ENCODE measurements at regions not wholly inside any gene's neighbourhood (a gene's known extent, or its start where the extent isn't known, plus 50 kb on each side); places are given as distances from the start of the nearest gene placed in this dataset.

DNA sequence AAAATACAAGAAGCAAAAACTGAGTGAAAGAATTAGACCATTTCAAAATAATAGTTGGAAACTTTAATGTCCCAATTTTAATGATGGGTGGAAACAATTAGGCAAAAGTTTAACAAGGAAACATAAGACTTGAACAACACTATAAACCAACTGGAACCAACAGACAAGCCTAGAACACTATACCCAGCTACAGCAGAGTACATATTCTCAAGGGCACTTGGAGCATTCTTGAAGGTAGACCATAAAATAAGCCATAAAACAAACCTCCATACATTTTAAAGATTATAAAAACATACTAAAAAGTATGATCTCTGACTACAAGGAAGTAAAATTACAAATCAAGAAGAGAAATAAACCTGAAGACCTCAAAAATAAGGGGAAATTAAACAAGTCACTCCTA, 616.7 kb downstream of the SUCLG1 start:
- Histone ChIP-seq H3K4me3 (no peak overlapping the region), H3K36me3 (no peaks in the 10 kb centered on the region), H3K4me1 (no peaks in the 10 kb centered on the region), H3K27ac (no peak overlapping the region), H3K27me3 (ENCODE audit: low read depth) (no peaks in the 10 kb centered on the region), H3K9me3 (no peaks in the 10 kb centered on the region)
- DNase-seq (no peak), ATAC-seq (no peak)
- intact Hi-C loops (cut with DNase I): no loop called here
- TF ChIP-seq, protein P1, sequence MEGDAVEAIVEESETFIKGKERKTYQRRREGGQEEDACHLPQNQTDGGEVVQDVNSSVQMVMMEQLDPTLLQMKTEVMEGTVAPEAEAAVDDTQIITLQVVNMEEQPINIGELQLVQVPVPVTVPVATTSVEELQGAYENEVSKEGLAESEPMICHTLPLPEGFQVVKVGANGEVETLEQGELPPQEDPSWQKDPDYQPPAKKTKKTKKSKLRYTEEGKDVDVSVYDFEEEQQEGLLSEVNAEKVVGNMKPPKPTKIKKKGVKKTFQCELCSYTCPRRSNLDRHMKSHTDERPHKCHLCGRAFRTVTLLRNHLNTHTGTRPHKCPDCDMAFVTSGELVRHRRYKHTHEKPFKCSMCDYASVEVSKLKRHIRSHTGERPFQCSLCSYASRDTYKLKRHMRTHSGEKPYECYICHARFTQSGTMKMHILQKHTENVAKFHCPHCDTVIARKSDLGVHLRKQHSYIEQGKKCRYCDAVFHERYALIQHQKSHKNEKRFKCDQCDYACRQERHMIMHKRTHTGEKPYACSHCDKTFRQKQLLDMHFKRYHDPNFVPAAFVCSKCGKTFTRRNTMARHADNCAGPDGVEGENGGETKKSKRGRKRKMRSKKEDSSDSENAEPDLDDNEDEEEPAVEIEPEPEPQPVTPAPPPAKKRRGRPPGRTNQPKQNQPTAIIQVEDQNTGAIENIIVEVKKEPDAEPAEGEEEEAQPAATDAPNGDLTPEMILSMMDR (IDR thresholded peaks at IDR 0.05): no peak

DNA sequence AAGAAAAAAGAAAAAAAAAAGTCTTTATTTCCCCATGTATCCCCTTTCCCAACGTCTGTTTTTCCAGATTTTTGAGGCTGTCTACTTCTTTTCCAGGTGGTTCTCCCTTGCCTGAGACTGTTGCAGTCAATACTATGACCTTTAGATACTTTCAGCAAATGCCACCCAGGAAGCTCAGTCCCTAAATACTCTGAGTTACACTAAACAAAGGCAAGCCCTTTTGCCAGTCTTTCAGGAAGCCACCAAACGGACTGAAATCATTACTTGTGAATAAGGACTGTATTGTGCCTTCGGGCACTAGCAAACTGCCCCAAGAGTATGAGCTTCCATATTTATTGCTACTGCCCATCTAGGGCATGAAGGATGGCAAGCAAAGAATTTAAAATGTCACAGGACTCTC, 621.3 kb downstream of the SUCLG1 start:
- TF ChIP-seq, protein P1 (IDR thresholded peaks at IDR 0.05): no peak
- ATAC-seq: no peak
- no peak overlapping the region for H3K4me3 ChIP-seq

DNA sequence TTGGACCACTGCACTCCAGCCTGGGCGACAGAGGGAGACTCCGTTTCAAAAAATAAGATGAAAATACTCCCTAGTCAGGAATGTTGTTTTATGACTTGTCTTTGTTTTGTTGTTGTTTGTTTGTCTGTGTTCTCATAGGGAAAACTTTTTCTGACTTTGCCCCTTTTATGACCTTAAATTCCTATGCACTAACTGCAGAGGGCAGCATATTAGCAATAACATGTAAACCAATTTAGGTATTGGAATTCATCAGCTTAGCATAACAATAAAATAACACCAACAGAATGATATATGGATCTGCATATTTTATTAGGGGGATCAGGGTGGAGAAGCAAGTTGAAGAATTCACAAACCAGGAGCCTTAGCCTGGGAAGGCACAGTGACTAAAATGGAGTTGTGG, 631.5 kb downstream of the SUCLG1 start:
- ATAC-seq: no peak
- no peak for DNase-seq
- Histone ChIP-seq H3K27ac (no peak overlapping the region), H3K9me3 (no peaks in the 10 kb centered on the region), H3K4me1 (no peaks in the 10 kb centered on the region), H3K27me3 (ENCODE audit: low read depth) (no peaks in the 10 kb centered on the region), H3K36me3 (no peaks in the 10 kb centered on the region), H3K4me3 (no peak overlapping the region)
- TF ChIP-seq, protein P1 (IDR thresholded peaks at IDR 0.05): no peak
- intact Hi-C loops (cut with DNase I): no loop called here

More for the DNA sequence above, 621.3 kb downstream of the SUCLG1 start:
- Histone ChIP-seq H3K27me3 (ENCODE audit: low read depth) (no peaks in the 10 kb centered on the region), H3K36me3 (no peaks in the 10 kb centered on the region), H3K9me3 (no peaks in the 10 kb centered on the region), H3K4me1 (no peaks in the 10 kb centered on the region), H3K27ac (no peak overlapping the region)
- intact Hi-C loops (cut with DNase I): no loop called here
- DNase-seq: no peak

DNA sequence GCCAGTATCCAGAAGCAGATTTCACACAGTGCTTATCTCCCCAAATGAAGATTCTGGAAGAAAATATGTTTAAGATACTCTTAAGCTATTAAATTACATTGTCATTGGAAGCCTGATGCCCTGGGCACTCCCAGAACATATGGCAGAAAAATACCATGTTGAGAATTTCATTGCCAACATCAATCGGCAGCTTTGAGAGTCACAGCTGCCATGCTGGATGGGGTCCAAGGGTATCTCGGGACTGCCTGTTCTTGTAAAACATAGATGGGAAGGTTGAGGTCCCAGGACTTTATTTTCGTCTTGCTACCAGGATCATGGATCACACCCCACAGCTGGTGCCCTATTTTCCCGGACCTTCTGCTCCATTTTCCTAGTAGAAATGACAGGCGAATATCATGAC, 632.5 kb downstream of the SUCLG1 start:
- TF ChIP-seq, protein P1 (IDR thresholded peaks at IDR 0.05): no peak
- Histone ChIP-seq H3K4me1 (no peaks in the 10 kb centered on the region), H3K27ac (no peak overlapping the region), H3K36me3 (no peaks in the 10 kb centered on the region), H3K27me3 (ENCODE audit: low read depth) (no peaks in the 10 kb centered on the region), H3K9me3 (no peaks in the 10 kb centered on the region), H3K4me3 (no peak overlapping the region)
- DNase-seq (no peak), ATAC-seq (no peak)
- intact Hi-C loops (cut with DNase I): no loop called here

DNA sequence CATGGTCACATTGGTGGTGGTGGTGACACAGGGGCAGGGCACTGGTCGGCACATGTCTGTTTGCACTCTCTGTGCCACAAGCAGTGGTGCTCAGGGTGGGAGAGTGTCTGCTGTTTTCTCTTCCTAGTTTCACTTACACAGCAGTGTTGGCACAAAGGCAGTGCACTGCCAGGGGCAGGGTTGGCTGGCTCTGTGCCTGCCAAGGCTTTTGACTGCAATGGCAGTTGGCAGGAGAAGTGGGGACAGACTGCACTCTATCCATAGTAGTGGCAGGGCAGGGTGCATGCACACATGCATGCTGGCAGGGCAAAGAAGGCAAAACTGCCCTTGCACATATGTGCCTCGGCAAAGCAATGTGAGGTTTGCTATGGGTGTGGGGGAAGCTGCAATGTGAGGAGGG, 635.9 kb downstream of the SUCLG1 start:
- Histone ChIP-seq H3K27ac (no peak overlapping the region), H3K4me1 (no peaks in the 10 kb centered on the region), H3K36me3 (no peaks in the 10 kb centered on the region), H3K9me3 (no peaks in the 10 kb centered on the region), H3K4me3 (no peak overlapping the region), H3K27me3 (ENCODE audit: low read depth) (no peaks in the 10 kb centered on the region)
- intact Hi-C loops (cut with DNase I): no loop called here
- ATAC-seq (peak in 1 of 2 donors; percentile 29), DNase-seq (no peak)
- TF ChIP-seq, protein P1 (IDR thresholded peaks at IDR 0.05): no peak

DNA sequence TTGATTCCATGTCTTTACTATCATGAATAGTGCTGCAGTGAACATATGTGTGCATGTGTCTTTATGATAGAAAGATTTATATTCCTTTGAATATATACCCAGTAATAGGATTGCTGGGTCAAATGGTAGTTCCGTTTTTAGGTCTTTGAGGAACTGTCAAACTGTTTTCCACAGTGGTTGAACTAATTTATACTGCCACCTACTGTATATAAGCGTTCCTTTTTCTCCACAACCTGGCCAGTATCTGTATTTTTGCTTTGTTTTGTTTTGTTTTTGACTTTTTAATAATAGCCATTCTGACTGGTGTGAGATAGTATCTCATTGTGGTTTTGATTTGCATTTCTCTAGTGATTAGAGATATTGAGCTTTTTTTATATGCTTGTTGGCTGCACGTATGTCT, 641.6 kb downstream of the SUCLG1 start:
- intact Hi-C loops (cut with DNase I): no loop called here
- TF ChIP-seq, protein P1 (IDR thresholded peaks at IDR 0.05): no peak
- ATAC-seq: no peak
- no peaks in the 10 kb centered on the region for H3K9me3 ChIP-seq
- DNase-seq: no peak
- H3K27ac ChIP-seq: no peak overlapping the region
- no peaks in the 10 kb centered on the region for H3K27me3 ChIP-seq (ENCODE audit: low read depth)
- no peaks in the 10 kb centered on the region for H3K36me3 ChIP-seq
- H3K4me3 ChIP-seq: no peak overlapping the region
- no peaks in the 10 kb centered on the region for H3K4me1 ChIP-seq
